Fibroblast of pulmonary artery (primary cell): ENCODE measurements at regions not wholly inside any gene's neighbourhood (a gene's known extent, or its start where the extent isn't known, plus 50 kb on each side); places are given as distances from the start of the nearest gene placed in this dataset.

Experiments used
- DNase-seq: peaks from one replicate; pipeline ENCODE4 v3.0.0-alpha.2; 2010; ENCODE audit warnings: low read depth
- H3K4me3 ChIP-seq: replicated peaks from 2 replicates; pipeline ENCODE4 v1.5.1; 2011; ENCODE audit warnings: low read depth, mild to moderate bottlenecking, control low read depth, low read length, moderate library complexity
- TF ChIP-seq, protein P1 (sequence below): IDR thresholded peaks from 2 replicates; pipeline ENCODE4 v1.5.1; 2011; ENCODE audit warnings: mild to moderate bottlenecking, control low read depth, low read length, inconsistent platforms; ENCODE audit errors: missing control alignments

DNA sequence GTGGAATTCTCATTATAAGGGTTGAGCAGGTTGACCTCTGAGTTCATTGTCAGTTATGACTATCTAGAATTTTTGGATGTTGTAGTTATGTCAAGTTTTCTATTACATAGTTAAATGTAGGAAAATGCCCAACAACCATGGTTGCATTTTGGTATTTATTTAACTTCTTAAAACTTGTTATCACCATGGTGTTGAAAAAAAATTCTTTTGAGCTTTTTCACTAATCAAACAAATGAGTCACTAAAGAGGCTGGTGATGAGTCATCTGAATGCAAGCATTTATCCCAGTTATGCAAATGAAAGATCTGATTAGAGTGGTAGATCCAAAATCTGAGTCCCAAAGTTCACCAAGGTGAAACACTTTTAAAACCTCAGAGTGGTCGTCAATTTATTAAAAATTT, 624.7 kb upstream of the IGFBP3 start:
- H3K4me3 ChIP-seq: no peak overlapping the region
- TF ChIP-seq, protein P1, sequence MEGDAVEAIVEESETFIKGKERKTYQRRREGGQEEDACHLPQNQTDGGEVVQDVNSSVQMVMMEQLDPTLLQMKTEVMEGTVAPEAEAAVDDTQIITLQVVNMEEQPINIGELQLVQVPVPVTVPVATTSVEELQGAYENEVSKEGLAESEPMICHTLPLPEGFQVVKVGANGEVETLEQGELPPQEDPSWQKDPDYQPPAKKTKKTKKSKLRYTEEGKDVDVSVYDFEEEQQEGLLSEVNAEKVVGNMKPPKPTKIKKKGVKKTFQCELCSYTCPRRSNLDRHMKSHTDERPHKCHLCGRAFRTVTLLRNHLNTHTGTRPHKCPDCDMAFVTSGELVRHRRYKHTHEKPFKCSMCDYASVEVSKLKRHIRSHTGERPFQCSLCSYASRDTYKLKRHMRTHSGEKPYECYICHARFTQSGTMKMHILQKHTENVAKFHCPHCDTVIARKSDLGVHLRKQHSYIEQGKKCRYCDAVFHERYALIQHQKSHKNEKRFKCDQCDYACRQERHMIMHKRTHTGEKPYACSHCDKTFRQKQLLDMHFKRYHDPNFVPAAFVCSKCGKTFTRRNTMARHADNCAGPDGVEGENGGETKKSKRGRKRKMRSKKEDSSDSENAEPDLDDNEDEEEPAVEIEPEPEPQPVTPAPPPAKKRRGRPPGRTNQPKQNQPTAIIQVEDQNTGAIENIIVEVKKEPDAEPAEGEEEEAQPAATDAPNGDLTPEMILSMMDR: no peak
- peak; percentile 67 for DNase-seq

GRCh38 chr7:46544396-46545008, 623.4 kb upstream of the IGFBP3 start:
- TF ChIP-seq, protein P1: no peak
- no peak overlapping the region for H3K4me3 ChIP-seq
- peak; percentile 87 for DNase-seq

DNA sequence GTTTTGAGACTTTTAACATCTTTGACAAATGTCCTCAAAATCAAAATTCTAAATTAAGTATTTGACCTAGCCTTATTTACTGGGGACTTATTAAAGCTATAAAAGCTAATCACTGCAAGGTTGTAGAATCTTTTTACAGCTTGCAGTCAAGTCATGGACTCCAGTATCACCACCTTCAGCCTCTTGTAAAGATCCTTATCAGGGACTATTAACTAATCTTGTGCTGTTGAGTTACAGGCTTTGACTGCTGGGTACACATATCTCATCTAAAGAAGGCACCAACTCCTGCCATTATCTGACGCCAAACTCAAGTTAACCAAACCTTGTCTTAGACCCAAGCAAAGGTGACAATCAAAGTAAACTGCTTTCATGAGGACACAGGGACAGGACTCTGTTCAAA, 621.0 kb upstream of the IGFBP3 start:
- TF ChIP-seq, protein P1: no peak
- no peak for DNase-seq

DNA sequence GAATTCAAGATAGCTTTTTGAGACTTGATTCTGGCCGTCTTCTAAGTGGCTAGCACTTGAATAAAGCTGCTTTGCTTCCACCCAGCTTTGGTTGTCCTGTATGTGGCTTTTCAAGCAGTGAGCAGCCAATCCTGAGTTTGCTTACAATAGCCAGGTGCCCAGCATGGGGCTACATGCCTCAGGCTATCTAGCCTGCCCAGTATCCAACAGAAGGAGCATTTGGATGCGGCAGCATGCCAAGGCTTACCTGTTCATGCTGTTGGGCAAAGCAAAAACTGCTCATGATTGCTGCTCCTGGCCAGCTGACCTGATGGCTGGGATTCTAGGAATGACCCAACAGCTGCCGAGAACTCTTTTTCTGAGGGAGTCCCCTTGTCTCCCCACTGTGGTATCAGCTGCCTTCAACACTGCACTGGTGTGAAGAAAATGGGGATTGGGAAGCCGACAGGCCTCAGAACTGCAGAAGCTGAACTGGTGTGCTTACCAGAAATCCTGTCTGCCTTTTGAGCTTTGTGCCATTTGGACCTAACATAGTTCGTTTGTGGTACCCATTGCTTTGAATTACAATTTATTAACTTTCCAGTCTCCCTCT, 618.9 kb upstream of the IGFBP3 start:
- TF ChIP-seq, protein P1: no peak
- no peak overlapping the region for H3K4me3 ChIP-seq
- DNase-seq: no peak

More for the DNA sequence above, 621.0 kb upstream of the IGFBP3 start:
- H3K4me3 ChIP-seq: no peak overlapping the region

DNA sequence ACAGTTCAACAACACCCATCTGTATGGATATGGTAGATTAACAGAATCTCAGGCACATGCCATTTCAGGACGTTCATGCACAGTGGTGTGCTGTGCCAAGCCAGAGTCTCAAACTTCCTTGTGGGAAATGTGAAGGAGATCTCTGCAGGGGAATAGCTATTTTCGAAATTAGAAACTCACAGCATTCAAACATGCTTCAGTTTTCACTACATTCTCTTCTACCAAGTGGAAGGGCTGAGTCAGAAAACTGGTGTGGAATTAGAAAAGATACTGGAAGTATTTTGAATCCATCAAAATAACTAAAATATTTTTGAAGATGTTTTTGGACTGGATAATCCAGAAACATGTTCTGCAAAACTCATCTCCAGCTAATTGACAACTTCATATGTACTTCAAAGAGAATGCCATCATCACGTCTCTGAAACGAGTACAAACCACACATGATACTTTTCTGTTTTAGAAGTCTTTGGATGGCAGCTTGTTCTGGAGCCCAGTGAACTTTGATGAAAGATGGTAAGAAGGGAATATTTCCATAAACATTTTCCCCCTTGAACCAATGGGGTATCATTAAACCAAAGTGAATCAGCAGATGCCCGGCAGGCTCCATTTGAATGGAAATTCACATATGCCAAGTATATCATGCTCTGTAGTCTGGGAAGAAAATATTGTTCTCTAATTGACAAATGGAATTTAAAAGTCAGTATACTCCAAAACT, 616.3 kb upstream of the IGFBP3 start:
- no peak for DNase-seq
- TF ChIP-seq, protein P1: no peak
- H3K4me3 ChIP-seq: no peak overlapping the region

GRCh38 chr7:46534664-46535588, 613.9 kb upstream of the IGFBP3 start:
- H3K4me3 ChIP-seq: no peak overlapping the region
- TF ChIP-seq, protein P1: no peak
- DNase-seq: peak; percentile 84
